PC-9 (cell line): ENCODE measurements at regions not wholly inside any gene's neighbourhood (a gene's known extent, or its start where the extent isn't known, plus 50 kb on each side); places are given as distances from the start of the nearest gene placed in this dataset.

Experiments
- BruUV-seq: library from RNA; stranded (reverse); fragments of 400-500 nt; replicated peaks from 2 replicates; lab custom pipeline; 2021; lab: Mats Ljungman, UMichigan
- CTCF ChIA-PET: fragments of 300-600 bp; sonication (Branson Sonifier 250); formaldehyde crosslinking; loops from one replicate; lab custom pipeline; 2022; ENCODE audit warnings: antibody characterized with exemption; lab: Charles Lee
- POLR2A ChIA-PET: fragments of 300-600 bp; sonication (Branson Sonifier 250); formaldehyde crosslinking; loops from one replicate; lab custom pipeline; 2022; ENCODE audit warnings: antibody characterized with exemption; ENCODE audit not compliant: unreplicated experiment; lab: Charles Lee
- DNase-seq, 2 experiments: peaks; one replicate each; pipeline versions ENCODE4 v3.0.0 to v3.0.0-alpha.2; 2015 to 2022; ENCODE audit warnings: mixed read lengths in 1 of 2
- H2AFZ ChIP-seq: fragments of 200-600 bp; sonication (generic); 2 replicates; pipeline ENCODE4 v1.8.1; 2017; ENCODE audit warnings: antibody characterized with exemption
- H3F3A ChIP-seq: fragments of 200-600 bp; sonication (generic); 2 replicates; pipeline ENCODE4 v1.8.1; 2017; ENCODE audit warnings: antibody characterized with exemption, mild to moderate bottlenecking, low read depth; ENCODE audit not compliant: insufficient read depth
- H3K27ac ChIP-seq: fragments of 200-600 bp; sonication (generic); 2 replicates; pipeline ENCODE4 v1.6.1; 2016; ENCODE audit warnings: mixed run types
- H3K27me3 ChIP-seq: fragments of 200-600 bp; sonication (generic); 2 replicates; pipeline ENCODE4 v1.6.1; 2016; ENCODE audit warnings: low read depth, mixed run types; ENCODE audit not compliant: insufficient read depth
- H3K36me3 ChIP-seq: fragments of 200-600 bp; sonication (generic); 2 replicates; pipeline ENCODE4 v1.6.1; 2016; ENCODE audit warnings: low read depth, mixed run types
- H3K4me1 ChIP-seq: fragments of 200-600 bp; sonication (generic); replicated peaks from 2 replicates; pipeline ENCODE4 v1.6.1; 2016; ENCODE audit warnings: mixed run types; ENCODE audit not compliant: insufficient read depth
- H3K4me2 ChIP-seq: fragments of 200-600 bp; sonication (generic); 2 replicates; pipeline ENCODE4 v1.6.1; 2017; ENCODE audit warnings: mixed run types
- H3K4me3 ChIP-seq: fragments of 200-600 bp; sonication (generic); 2 replicates; pipeline ENCODE4 v1.6.1; 2016; ENCODE audit warnings: mixed run types
- H3K79me2 ChIP-seq: fragments of 200-600 bp; sonication (generic); 2 replicates; pipeline ENCODE4 v1.6.1; 2017; ENCODE audit warnings: low read depth, mixed run types
- H3K9me2 ChIP-seq: fragments of 200-600 bp; sonication (generic); 2 replicates; pipeline ENCODE4 v1.8.1; 2017; ENCODE audit warnings: mild to moderate bottlenecking; ENCODE audit not compliant: insufficient read depth
- H3K9me3 ChIP-seq: fragments of 200-600 bp; sonication (generic); 2 replicates; pipeline ENCODE4 v1.8.1; 2016; ENCODE audit warnings: low read depth; ENCODE audit not compliant: insufficient read depth
- H4K20me1 ChIP-seq: fragments of 200-600 bp; sonication (generic); 2 replicates; pipeline ENCODE4 v1.8.1; 2017; ENCODE audit not compliant: insufficient read depth
- EZH2 ChIP-seq: fragments of 200-600 bp; sonication (generic); IDR thresholded peaks from 2 replicates; pipeline ENCODE4 v1.8.0; 2017; ENCODE audit warnings: antibody characterized with exemption, low read depth
- intact Hi-C: fragments of 100-400 bp; cut with micrococcal nuclease; formaldehyde crosslinking; loops from one replicate; pipeline ENCODE4 v1.10.0; 2022; ENCODE audit not compliant: unreplicated experiment
- TF ChIP-seq, protein P1 (sequence below): fragments of 200-600 bp; sonication (generic); conservative IDR thresholded peaks from 2 replicates; pipeline ENCODE4 v1.6.1; 2017; ENCODE audit warnings: mixed run types, antibody characterized with exemption, mild to moderate bottlenecking, moderate library complexity

DNA sequence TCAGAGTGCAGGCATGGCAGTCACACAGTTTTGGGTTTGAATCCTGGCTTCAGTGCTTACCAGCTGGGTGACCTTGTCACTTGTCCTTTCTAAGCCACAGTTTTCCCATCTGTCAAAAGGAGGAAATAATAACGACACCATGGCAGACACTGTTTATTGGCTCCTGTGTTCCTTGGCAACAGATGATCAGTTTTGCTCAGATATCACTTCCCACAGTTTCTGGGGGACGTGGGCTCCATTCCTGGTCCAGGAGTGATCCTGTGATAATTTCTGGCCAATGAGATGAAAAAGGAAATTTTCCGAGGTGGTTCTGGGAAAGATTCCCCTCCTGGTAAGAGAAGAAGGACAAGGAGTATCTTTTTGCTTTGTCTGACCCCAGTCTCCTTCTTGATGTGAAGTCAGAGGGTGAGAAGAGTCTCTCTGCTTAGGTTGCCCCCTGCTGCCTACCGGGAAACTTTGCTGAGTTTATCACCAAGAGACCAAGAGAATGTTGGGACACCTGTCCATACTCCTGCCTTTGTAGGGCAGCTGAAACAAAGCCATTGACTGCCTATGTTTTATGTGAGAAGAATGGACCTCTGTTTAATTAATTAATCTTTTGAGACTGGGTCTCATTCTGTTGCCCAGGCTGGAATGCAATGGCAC lies 178.9 kb upstream of the NRXN3 start:
- Histone ChIP-seq H4K20me1 (no peaks in the 10 kb centered on the region), H3K27me3 (peaks cover 56% of the 10 kb centered on the region), H3K9me3 (no peaks in the 10 kb centered on the region), H2AFZ (no peak overlapping the region), H3K79me2 (no peaks in the 10 kb centered on the region), H3K4me1 (no peaks in the 10 kb centered on the region), H3K4me2 (no peak overlapping the region), H3K36me3 (no peaks in the 10 kb centered on the region), H3K27ac (no peak overlapping the region), H3F3A (no peaks in the 10 kb centered on the region), H3K9me2 (no peaks in the 10 kb centered on the region), H3K4me3 (no peak overlapping the region)
- BruUV-seq: no TSS peak
- intact Hi-C loops: no loop called here
- ChIA-PET CTCF (no interaction called here), POLR2A (no interaction called here)
- no peak for TF ChIP-seq EZH2
- TF ChIP-seq, protein P1, sequence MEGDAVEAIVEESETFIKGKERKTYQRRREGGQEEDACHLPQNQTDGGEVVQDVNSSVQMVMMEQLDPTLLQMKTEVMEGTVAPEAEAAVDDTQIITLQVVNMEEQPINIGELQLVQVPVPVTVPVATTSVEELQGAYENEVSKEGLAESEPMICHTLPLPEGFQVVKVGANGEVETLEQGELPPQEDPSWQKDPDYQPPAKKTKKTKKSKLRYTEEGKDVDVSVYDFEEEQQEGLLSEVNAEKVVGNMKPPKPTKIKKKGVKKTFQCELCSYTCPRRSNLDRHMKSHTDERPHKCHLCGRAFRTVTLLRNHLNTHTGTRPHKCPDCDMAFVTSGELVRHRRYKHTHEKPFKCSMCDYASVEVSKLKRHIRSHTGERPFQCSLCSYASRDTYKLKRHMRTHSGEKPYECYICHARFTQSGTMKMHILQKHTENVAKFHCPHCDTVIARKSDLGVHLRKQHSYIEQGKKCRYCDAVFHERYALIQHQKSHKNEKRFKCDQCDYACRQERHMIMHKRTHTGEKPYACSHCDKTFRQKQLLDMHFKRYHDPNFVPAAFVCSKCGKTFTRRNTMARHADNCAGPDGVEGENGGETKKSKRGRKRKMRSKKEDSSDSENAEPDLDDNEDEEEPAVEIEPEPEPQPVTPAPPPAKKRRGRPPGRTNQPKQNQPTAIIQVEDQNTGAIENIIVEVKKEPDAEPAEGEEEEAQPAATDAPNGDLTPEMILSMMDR: peak; percentile 25; the same call in 1 of the 2 replicates
- no peak for DNase-seq

DNA sequence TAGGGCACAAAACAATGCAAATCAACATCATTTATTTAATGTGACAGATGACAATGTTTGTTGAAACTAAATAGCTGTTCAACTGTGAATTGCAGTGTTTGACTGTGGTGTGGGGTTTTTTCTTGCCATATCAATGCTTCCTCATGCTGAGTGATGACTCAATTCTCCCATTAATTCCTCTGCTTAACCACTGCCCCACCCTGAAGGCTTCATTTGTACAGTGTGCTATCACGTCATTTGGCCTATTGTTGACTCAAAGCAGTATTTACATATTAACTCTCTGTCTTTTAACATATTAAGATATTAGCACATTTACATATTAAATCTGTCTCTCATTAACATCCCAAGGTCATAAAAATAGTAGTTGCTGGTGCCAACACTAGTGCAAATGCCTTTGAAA lies 164.8 kb upstream of the NRXN3 start:
- CTCF ChIA-PET: no interaction called here
- Histone ChIP-seq H2AFZ (no peak overlapping the region), H3K79me2 (no peaks in the 10 kb centered on the region), H3K9me3 (peaks cover 4% of the 10 kb centered on the region), H3K4me3 (no peak overlapping the region), H4K20me1 (no peaks in the 10 kb centered on the region), H3K4me1 (peaks cover 8% of the 10 kb centered on the region; the same call in 1 of the 2 replicates), H3K27me3 (peaks cover 8% of the 10 kb centered on the region; the same call in 1 of the 2 replicates), H3K27ac (no peak overlapping the region), H3K4me2 (no peak overlapping the region), H3K9me2 (no peaks in the 10 kb centered on the region), H3F3A (no peaks in the 10 kb centered on the region), H3K36me3 (no peaks in the 10 kb centered on the region)
- BruUV-seq: no TSS peak
- no peak for TF ChIP-seq EZH2
- TF ChIP-seq, protein P1: no peak
- peak in 1 of 2 experiments; percentile 74 for DNase-seq
- intact Hi-C loops: no loop called here
- POLR2A ChIA-PET: no interaction called here

DNA sequence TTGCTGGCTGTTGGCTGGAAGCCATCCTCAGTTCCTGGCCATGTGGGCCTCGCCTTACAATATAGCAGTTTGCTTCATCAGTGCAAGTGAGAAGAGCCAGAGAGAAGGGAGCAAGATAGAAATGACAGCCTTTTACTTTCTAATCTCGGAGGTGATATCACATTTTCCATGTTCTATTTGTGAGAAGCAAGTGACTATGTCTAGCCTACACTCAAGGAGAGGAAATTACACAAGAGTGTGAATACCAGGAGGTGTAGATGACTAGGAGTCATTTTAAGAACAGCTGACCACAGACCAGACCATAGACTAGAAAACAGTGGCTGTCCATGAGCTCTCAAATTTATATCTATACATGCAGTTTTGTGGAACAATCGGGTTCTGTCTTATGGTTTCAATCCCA lies 163.0 kb upstream of the NRXN3 start:
- Histone ChIP-seq H3K9me3 (peaks cover 4% of the 10 kb centered on the region), H3F3A (no peaks in the 10 kb centered on the region), H3K4me2 (no peak overlapping the region), H3K79me2 (no peaks in the 10 kb centered on the region), H3K27ac (no peak overlapping the region), H4K20me1 (no peaks in the 10 kb centered on the region), H3K4me3 (no peak overlapping the region), H3K27me3 (peaks cover 26% of the 10 kb centered on the region), H3K4me1 (peaks cover 8% of the 10 kb centered on the region; the same call in 1 of the 2 replicates), H2AFZ (no peak overlapping the region), H3K9me2 (no peaks in the 10 kb centered on the region), H3K36me3 (no peaks in the 10 kb centered on the region)
- no TSS peak for BruUV-seq
- no peak for DNase-seq
- intact Hi-C loops: no loop called here
- CTCF ChIA-PET: no interaction called here
- POLR2A ChIA-PET: no interaction called here
- TF ChIP-seq, protein P1: no peak
- TF ChIP-seq EZH2: no peak
